ENCODE measurements at regions not wholly inside any gene's neighbourhood (a gene's known extent, or its start where the extent isn't known, plus 50 kb on each side); places are given as distances from the start of the nearest gene placed in this dataset.

DNA sequence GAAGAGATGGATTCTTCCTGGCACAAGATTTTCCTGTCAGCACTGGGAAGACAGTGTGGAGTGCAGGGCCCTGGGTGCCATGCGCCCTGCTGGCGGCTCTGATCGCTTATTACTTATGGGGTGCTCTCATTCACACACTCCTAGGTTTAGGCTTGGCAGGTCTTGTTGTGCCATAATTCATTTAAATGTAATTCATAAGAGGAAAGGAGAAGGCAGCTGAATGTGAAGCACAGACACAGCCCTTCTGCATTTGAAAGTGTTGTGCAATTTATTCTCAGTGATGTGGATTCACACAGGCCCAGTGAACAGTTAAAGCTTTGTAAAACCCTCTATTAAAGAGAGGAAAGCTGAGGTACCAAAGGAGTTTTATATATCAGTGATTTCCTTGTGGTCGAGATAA is 249.7 kb downstream of the C4orf33 start:
- Histone ChIP-seq H3K9me2 (ENCODE audit: insufficient read depth, low read length) (no peaks in the 10 kb centered on the region), H3K36me3 (ENCODE audit: insufficient read depth, low read length) (no peaks in the 10 kb centered on the region), H3K4me2 (ENCODE audit: low read length) (no peak overlapping the region), H3K79me2 (replicated peaks; ENCODE audit: insufficient read depth, low read length) (no peaks in the 10 kb centered on the region), H2AFZ (ENCODE audit: low read depth, low read length) (no peak overlapping the region), H3K27me3 (ENCODE audit: insufficient read depth, low read depth, low read length) (no peaks in the 10 kb centered on the region), H3F3A (ENCODE audit: insufficient read depth, low read length, poor library complexity, severe bottlenecking) (no peaks in the 10 kb centered on the region), H3K9me3 (ENCODE audit: low read length) (no peaks in the 10 kb centered on the region), H4K20me1 (ENCODE audit: insufficient read depth) (no peaks in the 10 kb centered on the region), H3K27ac (ENCODE audit: low read length) (no peak overlapping the region), H3K9ac (ENCODE audit: low read length) (no peak overlapping the region), H3K4me3 (ENCODE audit: low read length) (no peak overlapping the region)
- no peak for TF ChIP-seq POLR2AphosphoS5 (IDR thresholded peaks at IDR 0.05)
- TF ChIP-seq, protein P1, sequence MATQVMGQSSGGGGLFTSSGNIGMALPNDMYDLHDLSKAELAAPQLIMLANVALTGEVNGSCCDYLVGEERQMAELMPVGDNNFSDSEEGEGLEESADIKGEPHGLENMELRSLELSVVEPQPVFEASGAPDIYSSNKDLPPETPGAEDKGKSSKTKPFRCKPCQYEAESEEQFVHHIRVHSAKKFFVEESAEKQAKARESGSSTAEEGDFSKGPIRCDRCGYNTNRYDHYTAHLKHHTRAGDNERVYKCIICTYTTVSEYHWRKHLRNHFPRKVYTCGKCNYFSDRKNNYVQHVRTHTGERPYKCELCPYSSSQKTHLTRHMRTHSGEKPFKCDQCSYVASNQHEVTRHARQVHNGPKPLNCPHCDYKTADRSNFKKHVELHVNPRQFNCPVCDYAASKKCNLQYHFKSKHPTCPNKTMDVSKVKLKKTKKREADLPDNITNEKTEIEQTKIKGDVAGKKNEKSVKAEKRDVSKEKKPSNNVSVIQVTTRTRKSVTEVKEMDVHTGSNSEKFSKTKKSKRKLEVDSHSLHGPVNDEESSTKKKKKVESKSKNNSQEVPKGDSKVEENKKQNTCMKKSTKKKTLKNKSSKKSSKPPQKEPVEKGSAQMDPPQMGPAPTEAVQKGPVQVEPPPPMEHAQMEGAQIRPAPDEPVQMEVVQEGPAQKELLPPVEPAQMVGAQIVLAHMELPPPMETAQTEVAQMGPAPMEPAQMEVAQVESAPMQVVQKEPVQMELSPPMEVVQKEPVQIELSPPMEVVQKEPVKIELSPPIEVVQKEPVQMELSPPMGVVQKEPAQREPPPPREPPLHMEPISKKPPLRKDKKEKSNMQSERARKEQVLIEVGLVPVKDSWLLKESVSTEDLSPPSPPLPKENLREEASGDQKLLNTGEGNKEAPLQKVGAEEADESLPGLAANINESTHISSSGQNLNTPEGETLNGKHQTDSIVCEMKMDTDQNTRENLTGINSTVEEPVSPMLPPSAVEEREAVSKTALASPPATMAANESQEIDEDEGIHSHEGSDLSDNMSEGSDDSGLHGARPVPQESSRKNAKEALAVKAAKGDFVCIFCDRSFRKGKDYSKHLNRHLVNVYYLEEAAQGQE (IDR thresholded peaks at IDR 0.05; ENCODE audit: borderline replicate concordance): peak; percentile 38

GRCh38 chr4:129346036-129346435 is 250.1 kb downstream of the C4orf33 start:
- Histone ChIP-seq H3F3A (ENCODE audit: insufficient read depth, low read length, poor library complexity, severe bottlenecking) (no peaks in the 10 kb centered on the region), H3K4me3 (ENCODE audit: low read length) (no peak overlapping the region), H4K20me1 (ENCODE audit: insufficient read depth) (no peaks in the 10 kb centered on the region), H3K4me2 (ENCODE audit: low read length) (no peak overlapping the region), H3K9me3 (ENCODE audit: low read length) (no peaks in the 10 kb centered on the region), H3K9me2 (ENCODE audit: insufficient read depth, low read length) (no peaks in the 10 kb centered on the region), H3K36me3 (ENCODE audit: insufficient read depth, low read length) (no peaks in the 10 kb centered on the region), H3K27me3 (ENCODE audit: insufficient read depth, low read depth, low read length) (no peaks in the 10 kb centered on the region), H2AFZ (ENCODE audit: low read depth, low read length) (no peak overlapping the region), H3K9ac (ENCODE audit: low read length) (no peak overlapping the region), H3K27ac (ENCODE audit: low read length) (no peak overlapping the region), H3K79me2 (replicated peaks; ENCODE audit: insufficient read depth, low read length) (no peaks in the 10 kb centered on the region)
- TF ChIP-seq, protein P1 (IDR thresholded peaks at IDR 0.05; ENCODE audit: borderline replicate concordance): no peak
- TF ChIP-seq, protein P2, sequence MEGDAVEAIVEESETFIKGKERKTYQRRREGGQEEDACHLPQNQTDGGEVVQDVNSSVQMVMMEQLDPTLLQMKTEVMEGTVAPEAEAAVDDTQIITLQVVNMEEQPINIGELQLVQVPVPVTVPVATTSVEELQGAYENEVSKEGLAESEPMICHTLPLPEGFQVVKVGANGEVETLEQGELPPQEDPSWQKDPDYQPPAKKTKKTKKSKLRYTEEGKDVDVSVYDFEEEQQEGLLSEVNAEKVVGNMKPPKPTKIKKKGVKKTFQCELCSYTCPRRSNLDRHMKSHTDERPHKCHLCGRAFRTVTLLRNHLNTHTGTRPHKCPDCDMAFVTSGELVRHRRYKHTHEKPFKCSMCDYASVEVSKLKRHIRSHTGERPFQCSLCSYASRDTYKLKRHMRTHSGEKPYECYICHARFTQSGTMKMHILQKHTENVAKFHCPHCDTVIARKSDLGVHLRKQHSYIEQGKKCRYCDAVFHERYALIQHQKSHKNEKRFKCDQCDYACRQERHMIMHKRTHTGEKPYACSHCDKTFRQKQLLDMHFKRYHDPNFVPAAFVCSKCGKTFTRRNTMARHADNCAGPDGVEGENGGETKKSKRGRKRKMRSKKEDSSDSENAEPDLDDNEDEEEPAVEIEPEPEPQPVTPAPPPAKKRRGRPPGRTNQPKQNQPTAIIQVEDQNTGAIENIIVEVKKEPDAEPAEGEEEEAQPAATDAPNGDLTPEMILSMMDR (IDR thresholded peaks at IDR 0.05; ENCODE audit: poor library complexity, severe bottlenecking): no peak
- TF ChIP-seq RAD21 (conservative IDR thresholded peaks at IDR 0.05) (no peak), EP300 (conservative IDR thresholded peaks at IDR 0.05; ENCODE audit: poor library complexity, severe bottlenecking) (no peak), POLR2AphosphoS5 (IDR thresholded peaks at IDR 0.05) (no peak), SMC3 (conservative IDR thresholded peaks at IDR 0.05; ENCODE audit: poor library complexity) (no peak), EZH2 (IDR thresholded peaks at IDR 0.05; ENCODE audit: borderline replicate concordance, insufficient read depth, low read length, poor library complexity, severe bottlenecking) (no peak), MXI1 (conservative IDR thresholded peaks at IDR 0.05; ENCODE audit: poor library complexity, severe bottlenecking) (no peak), TAF1 (IDR thresholded peaks at IDR 0.05; ENCODE audit: low read depth) (no peak)

Data from neural cell (in vitro differentiated cells).